Gastrocnemius medialis (tissue), 4 donors: ENCODE measurements at regions not wholly inside any gene's neighbourhood (a gene's known extent, or its start where the extent isn't known, plus 50 kb on each side); places are given as distances from the start of the nearest gene placed in this dataset.
"Not testable (repeated sequence)": the region's sequence is repeated elsewhere in the genome, so short reads cannot be mapped to it uniquely, and the experiment has no call there.

Experiments
- ATAC-seq, 2 donors: fragments of 150-250 bp; one replicate each; pipeline ENCODE4 v1.9.1; 2016
- DNase-seq, 2 donors: peaks; one replicate each; pipeline ENCODE4 v3.0.0-alpha.2; 2019
- H3K27ac ChIP-seq, 4 donors: fragments of 200-600 bp; sonication (generic); 1 replicate in 1 of 4; 2 replicates in 3 of 4; pipeline ENCODE4 v1.5.1; 2016 to 2018; ENCODE audit warnings: mild to moderate bottlenecking in 2 of 4, moderate library complexity in 1 of 4
- H3K27me3 ChIP-seq, 3 donors: fragments of 200-600 bp; sonication (generic) in 2 of 3; 1 replicate in 1 of 3; 2 replicates in 2 of 3; pipeline versions ENCODE4 v1.5.1 to v1.6.0; 2016 to 2019; ENCODE audit warnings: mild to moderate bottlenecking in 1 of 3, moderate library complexity in 1 of 3
- H3K36me3 ChIP-seq, 2 donors: fragments of 200-600 bp; sonication (generic) in 1 of 2; one replicate each; pipeline ENCODE4 v1.5.1; 2017 to 2018
- H3K4me1 ChIP-seq, 2 donors: fragments of 200-600 bp; sonication (generic) in 1 of 2; one replicate each; pipeline ENCODE4 v1.5.1; 2016 to 2017; ENCODE audit warnings: mild to moderate bottlenecking in 2 of 2
- H3K4me3 ChIP-seq, 4 donors: fragments of 200-600 bp; sonication (generic) in 3 of 4; 1 replicate in 1 of 4; 2 replicates in 3 of 4; pipeline ENCODE4 v1.5.1; 2016 to 2019; ENCODE audit warnings: mild to moderate bottlenecking in 2 of 4
- H3K9me3 ChIP-seq, 3 donors: fragments of 200-600 bp; sonication (generic) in 2 of 3; 1 replicate in 1 of 3; 2 replicates in 2 of 3; pipeline ENCODE4 v1.5.1; 2016 to 2019
- CTCF ChIP-seq, 5 experiments: fragments of 450-650 bp in 3 of 5; fragments of 200-600 bp in 2 of 5; sonication (generic) in 2 of 5; IDR thresholded peaks in 4 of 5; conservative IDR thresholded peaks in 1 of 5; 1 replicate in 4 of 5; 2 replicates in 1 of 5; pipeline ENCODE4 v1.5.1; 2016 to 2019; ENCODE audit warnings: antibody characterized with exemption in 5 of 5, mild to moderate bottlenecking in 3 of 5, moderate library complexity in 3 of 5
- POLR2A ChIP-seq, 2 donors: fragments of 450-650 bp; IDR thresholded peaks; one replicate each; pipeline ENCODE4 v1.6.1; 2017; ENCODE audit warnings: antibody characterized with exemption in 2 of 2, mild to moderate bottlenecking in 2 of 2, moderate library complexity in 2 of 2
- in situ Hi-C, 4 donors: fragments of 200-750 bp; cut with MboI; loops; one replicate each; pipeline versions ENCODE4 v1.15.0 to v1.8.0; 2017; ENCODE audit warnings: low sequenced_read_pairs in 4 of 4
- intact Hi-C: fragments of 100-400 bp; cut with DNase I; formaldehyde crosslinking; loops from one replicate; pipeline ENCODE4 v1.15.1; 2023; ENCODE audit warnings: low total_unique reads

GRCh38 chr10:84018826-84019225 is 120.5 kb upstream of the GHITM start:
- no peak for TF ChIP-seq CTCF (IDR thresholded peaks at IDR 0.05 in 4 of 5, conservative IDR thresholded peaks at IDR 0.05 in 1 of 5)
- TF ChIP-seq POLR2A (IDR thresholded peaks at IDR 0.05): no peak
- H3K9me3 ChIP-seq: no peaks in the 10 kb centered on the region
- intact Hi-C loops (no loop called here), in situ Hi-C loops (no loop called here)
- no peak overlapping the region for H3K4me3 ChIP-seq
- H3K4me1 ChIP-seq: no peaks in the 10 kb centered on the region
- DNase-seq (no peak), ATAC-seq (no peak)
- no peaks in the 10 kb centered on the region for H3K36me3 ChIP-seq
- no peaks in the 10 kb centered on the region for H3K27me3 ChIP-seq
- H3K27ac ChIP-seq: no peak overlapping the region

GRCh38 chr10:84019854-84020458 is 119.4 kb upstream of the GHITM start:
- H3K4me1 ChIP-seq, DNase-seq, H3K9me3 ChIP-seq, H3K4me3 ChIP-seq, H3K27me3 ChIP-seq, intact Hi-C loops, H3K27ac ChIP-seq, in situ Hi-C loops, ATAC-seq, H3K36me3 ChIP-seq: not testable (repeated sequence)

- in situ Hi-C loops (no loop called here), intact Hi-C loops (no loop called here)
- no peak overlapping the region for H3K4me3 ChIP-seq
- no peak for ATAC-seq
- H3K27ac ChIP-seq: no peak overlapping the region
- H3K9me3 ChIP-seq: no peaks in the 10 kb centered on the region
- no peaks in the 10 kb centered on the region for H3K4me1 ChIP-seq
- TF ChIP-seq CTCF (IDR thresholded peaks at IDR 0.05 in 4 of 5, conservative IDR thresholded peaks at IDR 0.05 in 1 of 5): peak in 2 of 5 experiments; percentile 19 to 29
- no peak for TF ChIP-seq POLR2A (IDR thresholded peaks at IDR 0.05)
- DNase-seq: no peak
- H3K27me3 ChIP-seq: no peaks in the 10 kb centered on the region
- no peaks in the 10 kb centered on the region for H3K36me3 ChIP-seq
Measured at GRCh38 chr10:84026821-84027257, 112.5 kb upstream of the GHITM start.

GRCh38 chr10:84029840-84030239 is 109.5 kb upstream of the GHITM start:
- H3K9me3 ChIP-seq: no peaks in the 10 kb centered on the region
- no peaks in the 10 kb centered on the region for H3K27me3 ChIP-seq
- no peak overlapping the region for H3K4me3 ChIP-seq
- TF ChIP-seq CTCF (IDR thresholded peaks at IDR 0.05 in 4 of 5, conservative IDR thresholded peaks at IDR 0.05 in 1 of 5) (no peak), POLR2A (IDR thresholded peaks at IDR 0.05) (no peak)
- DNase-seq: no peak
- intact Hi-C loops: no loop called here
- no peaks in the 10 kb centered on the region for H3K36me3 ChIP-seq
- no peak overlapping the region for H3K27ac ChIP-seq
- ATAC-seq: no peak
- in situ Hi-C loops: no loop called here
- no peaks in the 10 kb centered on the region for H3K4me1 ChIP-seq

- ATAC-seq: no peak
- H3K4me3 ChIP-seq: no peak overlapping the region
Measured at GRCh38 chr10:84038035-84038434, 101.3 kb upstream of the GHITM start.

More at GRCh38 chr10:84038035-84038434, 101.3 kb upstream of the GHITM start:
- Histone ChIP-seq H3K9me3 (no peaks in the 10 kb centered on the region), H3K27me3 (no peaks in the 10 kb centered on the region), H3K36me3 (no peaks in the 10 kb centered on the region), H3K4me1 (no peaks in the 10 kb centered on the region), H3K27ac (no peak overlapping the region)
- DNase-seq: no peak
- intact Hi-C loops: no loop called here
- in situ Hi-C loops: no loop called here
- TF ChIP-seq POLR2A (IDR thresholded peaks at IDR 0.05): no peak
- no peak for TF ChIP-seq CTCF (IDR thresholded peaks at IDR 0.05 in 4 of 5, conservative IDR thresholded peaks at IDR 0.05 in 1 of 5)
